Activated B cell treated with CpG ODN at 0.5 μM for 24 hours (primary cell): ENCODE measurements at regions not wholly inside any gene's neighbourhood (a gene's known extent, or its start where the extent isn't known, plus 50 kb on each side); places are given as distances from the start of the nearest gene placed in this dataset.

Source experiments
- ATAC-seq: fragments of 200-7000 bp; cut with Tn5 transposase; one replicate; pipeline ENCODE4 v1.10.0; 2021; ENCODE audit warnings: low read depth, mild to moderate bottlenecking, moderate library complexity
- CTCF ChIA-PET: fragments of 350-600 bp; sonication (Branson Sonifier 250); formaldehyde crosslinking; loops from one replicate; lab custom pipeline; 2021; ENCODE audit warnings: antibody characterized with exemption; lab: Charles Lee
- POLR2A ChIA-PET: fragments of 350-600 bp; sonication (Branson Sonifier 250); formaldehyde crosslinking; loops from one replicate; lab custom pipeline; 2021; ENCODE audit warnings: antibody characterized with exemption; lab: Charles Lee
- DNase-seq: peaks from one replicate; pipeline ENCODE4 v3.0.0; 2022
- H3K27ac Mint-ChIP-seq: one replicate; pipeline ENCODE4 v1.8.0; 2020; ENCODE audit warnings: mixed read lengths
- H3K27me3 Mint-ChIP-seq: one replicate; pipeline ENCODE4 v1.8.0; 2021; ENCODE audit warnings: mixed read lengths
- H3K36me3 Mint-ChIP-seq: one replicate; pipeline ENCODE4 v1.8.0; 2021; ENCODE audit warnings: low read depth, mixed read lengths
- H3K4me1 Mint-ChIP-seq: one replicate; pipeline ENCODE4 v1.8.0; 2021; ENCODE audit warnings: mixed read lengths
- H3K4me3 Mint-ChIP-seq: one replicate; pipeline ENCODE4 v1.8.0; 2020; ENCODE audit warnings: mild to moderate bottlenecking, mixed read lengths
- H3K9me3 Mint-ChIP-seq: one replicate; pipeline ENCODE4 v1.8.0; 2020; ENCODE audit warnings: mixed read lengths
- intact Hi-C: fragments of 100-400 bp; cut with micrococcal nuclease; formaldehyde crosslinking; loops from one replicate; pipeline ENCODE4 v1.15.1; 2024
- TF ChIP-seq, protein P1 (sequence below): fragments of 200-600 bp; IDR thresholded peaks from one replicate; pipeline ENCODE4 v1.8.0; 2022; ENCODE audit warnings: antibody characterized with exemption, mild to moderate bottlenecking

DNA sequence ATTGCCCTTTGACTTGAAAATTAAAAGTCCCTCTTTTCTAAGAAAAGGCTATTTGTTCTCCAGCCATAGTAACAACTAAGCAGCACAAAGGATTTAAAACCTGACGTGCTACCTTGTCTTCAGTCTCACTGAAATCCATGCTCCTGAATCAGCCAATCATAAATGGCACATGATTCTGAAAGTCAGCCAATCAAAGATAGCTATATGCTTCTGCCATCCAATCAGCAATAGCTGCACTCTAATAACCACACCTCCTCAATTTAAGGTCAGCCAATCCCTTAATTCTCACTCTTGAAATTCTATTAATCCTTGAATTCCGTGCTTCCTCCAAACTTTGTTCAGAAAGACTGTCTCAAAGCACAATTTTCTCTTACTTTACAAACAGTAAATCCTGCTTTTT, 53.5 kb upstream of the ACAN start:
- Mint-ChIP-seq H3K9me3 (no peaks in the 10 kb centered on the region), H3K27me3 (peaks cover 17% of the 10 kb centered on the region), H3K4me1 (peaks cover 3% of the 10 kb centered on the region), H3K36me3 (no peaks in the 10 kb centered on the region), H3K4me3 (no peak overlapping the region), H3K27ac (no peak overlapping the region)
- TF ChIP-seq, protein P1, sequence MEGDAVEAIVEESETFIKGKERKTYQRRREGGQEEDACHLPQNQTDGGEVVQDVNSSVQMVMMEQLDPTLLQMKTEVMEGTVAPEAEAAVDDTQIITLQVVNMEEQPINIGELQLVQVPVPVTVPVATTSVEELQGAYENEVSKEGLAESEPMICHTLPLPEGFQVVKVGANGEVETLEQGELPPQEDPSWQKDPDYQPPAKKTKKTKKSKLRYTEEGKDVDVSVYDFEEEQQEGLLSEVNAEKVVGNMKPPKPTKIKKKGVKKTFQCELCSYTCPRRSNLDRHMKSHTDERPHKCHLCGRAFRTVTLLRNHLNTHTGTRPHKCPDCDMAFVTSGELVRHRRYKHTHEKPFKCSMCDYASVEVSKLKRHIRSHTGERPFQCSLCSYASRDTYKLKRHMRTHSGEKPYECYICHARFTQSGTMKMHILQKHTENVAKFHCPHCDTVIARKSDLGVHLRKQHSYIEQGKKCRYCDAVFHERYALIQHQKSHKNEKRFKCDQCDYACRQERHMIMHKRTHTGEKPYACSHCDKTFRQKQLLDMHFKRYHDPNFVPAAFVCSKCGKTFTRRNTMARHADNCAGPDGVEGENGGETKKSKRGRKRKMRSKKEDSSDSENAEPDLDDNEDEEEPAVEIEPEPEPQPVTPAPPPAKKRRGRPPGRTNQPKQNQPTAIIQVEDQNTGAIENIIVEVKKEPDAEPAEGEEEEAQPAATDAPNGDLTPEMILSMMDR, result no peak
- intact Hi-C loops, result no loop called here
- POLR2A ChIA-PET, result no interaction called here
- CTCF ChIA-PET, result no interaction called here
- DNase-seq (no peak), ATAC-seq (no peak)

- TF ChIP-seq, protein P1, result no peak
Measured at GRCh38 chr15:88752501-88752900, 50.7 kb upstream of the ACAN start.

DNA sequence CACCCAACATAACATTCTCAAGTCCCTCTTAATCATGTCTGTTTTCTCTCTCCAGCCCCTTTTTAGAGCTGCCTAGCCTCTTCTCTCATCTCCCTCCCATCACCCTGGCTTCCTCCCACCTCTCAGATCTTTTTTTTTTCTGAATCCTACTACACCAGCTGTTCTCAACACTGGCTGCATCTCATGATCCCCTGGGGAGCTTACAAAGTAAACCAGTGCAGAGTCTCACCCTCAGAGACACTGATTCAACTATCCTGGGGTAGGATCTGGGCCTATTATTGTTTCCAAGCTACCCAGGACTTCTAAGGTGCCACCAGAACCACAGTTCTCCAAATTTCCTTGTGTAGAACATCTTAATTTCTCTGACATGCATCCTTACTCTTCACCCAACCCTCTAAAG, 50.3 kb upstream of the ACAN start:
- peaks cover 13% of the 10 kb centered on the region for H3K27me3 Mint-ChIP-seq
- POLR2A ChIA-PET, result no interaction called here
- ATAC-seq, result no peak
- DNase-seq, result no peak
- no peaks in the 10 kb centered on the region for H3K36me3 Mint-ChIP-seq
- no peak overlapping the region for H3K4me3 Mint-ChIP-seq
- TF ChIP-seq, protein P1, result no peak
- peaks cover 3% of the 10 kb centered on the region for H3K4me1 Mint-ChIP-seq
- intact Hi-C loops, result no loop called here
- CTCF ChIA-PET, result no interaction called here
- no peaks in the 10 kb centered on the region for H3K9me3 Mint-ChIP-seq
- no peak overlapping the region for H3K27ac Mint-ChIP-seq

More at GRCh38 chr15:88752501-88752900, 50.7 kb upstream of the ACAN start:
- Mint-ChIP-seq H3K4me3 (no peak overlapping the region), H3K9me3 (no peaks in the 10 kb centered on the region), H3K27ac (no peak overlapping the region), H3K27me3 (peaks cover 13% of the 10 kb centered on the region), H3K4me1 (peaks cover 3% of the 10 kb centered on the region), H3K36me3 (no peaks in the 10 kb centered on the region)
- ChIA-PET CTCF (no interaction called here), POLR2A (no interaction called here)
- DNase-seq (no peak), ATAC-seq (no peak)
- intact Hi-C loops, result no loop called here
